ENCODE measurements at regions not wholly inside any gene's neighbourhood (a gene's known extent, or its start where the extent isn't known, plus 50 kb on each side); places are given as distances from the start of the nearest gene placed in this dataset.

- TF ChIP-seq CTCF (IDR thresholded peaks at IDR 0.05) = no peak
- no peak for TF ChIP-seq POLR2A (IDR thresholded peaks at IDR 0.05)
- no peak for TF ChIP-seq POLR2AphosphoS5 (IDR thresholded peaks at IDR 0.05)
These were observed 239.2 kb upstream of the UMPS start for GRCh38 chr3:124491098-124491497.
